Stimulated activated CD4-positive, alpha-beta T cell treated with anti-CD3 and anti-CD28 coated beads, Interleukin-4, amount 100 ng/mL, for 48 hours (primary cell): ENCODE measurements at regions not wholly inside any gene's neighbourhood (a gene's known extent, or its start where the extent isn't known, plus 50 kb on each side); places are given as distances from the start of the nearest gene placed in this dataset.
"Not testable (repeated sequence)": the region's sequence is repeated elsewhere in the genome, so short reads cannot be mapped to it uniquely, and the experiment has no call there.

Experiments used
- DNase-seq, 2 donors: peaks; one replicate each; pipeline ENCODE4 v3.0.0-alpha.2; 2020; ENCODE audit warnings: low read depth in 2 of 2

- no peak for DNase-seq
These were observed 249.2 kb downstream of the FRK start for GRCh38 chr6:115811541-115811940.

- no peak for DNase-seq
These were observed 262.5 kb downstream of the FRK start for GRCh38 chr6:115798229-115798628.

- no peak for DNase-seq
These were observed 263.9 kb downstream of the FRK start for GRCh38 chr6:115796829-115797228.

DNA sequence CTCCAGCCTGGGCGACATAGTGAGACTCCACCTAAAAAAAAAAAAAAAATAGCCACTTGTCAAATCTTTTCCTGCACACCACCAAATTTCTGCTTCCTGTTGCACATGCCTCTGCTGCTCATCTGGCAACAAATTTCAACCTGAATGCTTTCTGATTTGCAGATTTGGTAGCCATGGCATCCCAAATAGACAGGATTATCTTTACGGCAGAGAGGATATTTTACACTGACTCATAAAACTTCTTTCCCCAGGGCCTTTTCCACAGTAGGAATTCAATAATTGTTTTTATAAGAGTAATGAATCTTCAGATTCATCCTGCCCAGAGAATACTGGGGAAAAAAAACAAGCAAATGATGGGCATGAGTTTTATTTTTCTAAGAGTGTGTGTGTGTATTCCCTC is 264.6 kb downstream of the FRK start:
- DNase-seq, result no peak

GRCh38 chr6:115783402-115784061 is 277.2 kb downstream of the FRK start:
- no peak for DNase-seq

- no peak for DNase-seq
These were observed 278.1 kb downstream of the FRK start for GRCh38 chr6:115782612-115783011.

DNA sequence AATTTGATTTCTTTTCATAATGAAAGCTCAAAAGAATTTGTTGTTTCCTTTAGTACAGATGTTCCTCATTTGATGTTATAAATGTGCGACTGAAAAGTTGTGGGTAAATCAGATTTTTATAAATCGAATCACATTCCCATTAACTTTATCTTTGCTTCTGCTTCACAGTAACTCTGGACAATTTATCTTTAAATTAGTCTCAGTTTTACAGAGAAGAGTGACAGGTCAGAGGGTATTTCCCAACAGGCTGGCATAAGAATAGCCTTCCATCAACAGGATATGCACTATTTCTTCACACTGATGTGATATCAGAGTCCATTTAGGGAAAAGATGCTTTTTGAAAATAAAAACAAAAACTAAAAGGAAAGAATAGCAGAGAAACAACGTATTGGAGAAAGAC is 286.9 kb downstream of the FRK start:
- DNase-seq, result no peak

DNA sequence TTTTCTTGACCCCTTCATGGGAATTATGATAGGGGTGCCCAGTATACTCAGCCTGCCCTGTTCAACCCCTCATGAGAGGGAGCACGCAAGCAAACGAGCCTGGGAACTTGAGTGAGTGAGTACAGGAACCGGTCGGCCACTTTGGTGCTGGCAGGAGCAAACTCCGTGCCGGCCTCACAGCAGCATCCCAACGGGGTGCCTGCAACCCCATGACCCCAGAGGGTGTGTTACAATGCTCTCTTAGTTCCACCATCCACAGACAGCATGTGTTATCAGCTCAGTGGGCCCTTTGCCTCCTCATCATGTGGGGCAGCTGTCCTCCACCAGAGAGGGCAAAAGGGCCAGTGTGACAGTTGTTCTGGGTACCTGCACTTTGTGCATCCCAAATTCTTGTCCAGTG is 289.8 kb downstream of the FRK start:
- no peak for DNase-seq

DNA sequence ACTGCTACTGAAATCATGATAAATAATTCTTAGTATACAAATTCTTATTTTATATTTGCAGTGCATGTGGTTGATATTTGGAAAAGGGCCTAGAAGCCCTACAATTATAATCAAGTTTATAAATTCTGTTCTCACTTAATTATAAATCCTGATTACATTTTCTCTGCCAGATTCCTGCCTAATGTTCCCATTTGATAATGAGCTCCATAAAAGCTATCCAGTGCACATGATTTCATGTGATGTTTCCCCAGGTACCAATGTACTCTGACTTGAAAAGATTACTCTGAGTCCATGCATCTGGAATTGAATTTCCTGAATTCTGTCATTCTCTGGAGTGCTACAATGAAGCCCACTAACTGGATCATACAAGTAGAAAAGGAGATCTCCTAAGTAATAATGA is 292.2 kb downstream of the FRK start:
- DNase-seq, result no peak

GRCh38 chr6:115767931-115768330 is 292.8 kb downstream of the FRK start:
- DNase-seq, result no peak

GRCh38 chr6:115766745-115767462 is 293.8 kb downstream of the FRK start:
- no peak for DNase-seq

GRCh38 chr6:115765966-115766365 is 294.7 kb downstream of the FRK start:
- DNase-seq, result no peak

GRCh38 chr6:115759051-115759450 is 301.6 kb downstream of the FRK start:
- DNase-seq, result no peak

DNA sequence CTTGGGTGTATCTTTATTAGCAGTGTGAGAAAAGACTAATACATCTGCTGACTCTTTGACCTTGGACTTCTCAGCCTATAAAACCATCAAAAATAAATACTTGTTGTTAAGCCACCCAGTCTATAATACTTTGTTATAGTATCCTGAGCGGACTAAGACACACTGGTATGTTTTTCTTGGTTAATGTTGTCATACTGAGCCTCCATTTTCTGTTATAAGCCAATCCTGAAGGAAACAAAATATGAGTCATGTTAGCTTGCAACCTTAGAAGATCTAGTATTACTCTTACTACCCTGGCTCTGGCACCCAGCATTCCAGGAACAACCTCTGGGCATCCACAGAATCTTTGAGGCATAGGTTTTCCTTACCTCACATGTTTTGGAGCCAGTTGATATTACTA is 307.2 kb downstream of the FRK start:
- DNase-seq, result no peak

DNA sequence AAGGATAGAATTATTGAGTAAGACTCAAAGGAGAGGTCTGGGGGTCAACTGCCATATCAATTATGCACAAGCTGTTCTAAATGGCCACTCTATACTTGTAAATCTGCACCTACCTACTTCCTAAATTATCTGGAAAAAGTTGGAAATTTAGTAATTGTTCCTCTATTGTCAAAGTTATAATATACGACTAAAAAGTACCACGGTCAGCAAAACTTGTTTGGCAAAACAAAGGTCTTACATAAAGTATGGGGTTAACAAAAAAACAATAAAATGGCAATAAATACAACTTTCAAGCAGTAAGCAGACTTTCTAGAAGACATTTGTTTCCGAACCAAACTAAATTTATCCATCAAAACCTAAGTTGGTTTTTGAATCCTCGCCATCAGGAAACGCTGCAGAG is 309.7 kb downstream of the FRK start:
- DNase-seq, result no peak

- no peak for DNase-seq
These were observed 310.4 kb downstream of the FRK start for GRCh38 chr6:115750292-115750691.

- no peak for DNase-seq
These were observed 313.0 kb downstream of the FRK start for GRCh38 chr6:115747719-115748118.

- DNase-seq, result not testable (repeated sequence)
These were observed 314.1 kb downstream of the FRK start for GRCh38 chr6:115746583-115746982.

- no peak for DNase-seq
These were observed 319.8 kb downstream of the FRK start for GRCh38 chr6:115740907-115741306.

- DNase-seq, result no peak
These were observed 325.1 kb downstream of the FRK start for GRCh38 chr6:115735610-115736009.

DNA sequence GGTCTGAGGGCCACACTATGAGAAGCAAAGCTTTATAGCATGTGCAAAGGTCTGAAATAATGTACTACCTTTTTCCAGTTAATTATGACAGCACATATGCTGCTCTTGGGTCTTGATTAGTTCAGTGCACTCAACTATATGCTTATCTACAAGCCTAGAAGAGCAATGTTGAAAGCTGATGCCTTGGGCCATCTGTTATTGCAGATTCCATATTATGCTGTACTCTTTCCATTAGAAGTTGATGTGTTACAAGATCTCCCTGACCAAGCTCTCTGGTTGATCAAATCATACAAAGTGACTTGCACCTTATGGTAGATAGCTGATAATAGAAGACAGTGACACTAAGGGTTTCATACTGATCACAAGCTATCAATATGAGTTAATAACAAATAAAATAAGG is 327.3 kb downstream of the FRK start:
- no peak for DNase-seq

GRCh38 chr6:115729036-115729435 is 331.7 kb downstream of the FRK start:
- DNase-seq, result no peak

GRCh38 chr6:115728171-115728570 is 332.5 kb downstream of the FRK start:
- no peak for DNase-seq

DNA sequence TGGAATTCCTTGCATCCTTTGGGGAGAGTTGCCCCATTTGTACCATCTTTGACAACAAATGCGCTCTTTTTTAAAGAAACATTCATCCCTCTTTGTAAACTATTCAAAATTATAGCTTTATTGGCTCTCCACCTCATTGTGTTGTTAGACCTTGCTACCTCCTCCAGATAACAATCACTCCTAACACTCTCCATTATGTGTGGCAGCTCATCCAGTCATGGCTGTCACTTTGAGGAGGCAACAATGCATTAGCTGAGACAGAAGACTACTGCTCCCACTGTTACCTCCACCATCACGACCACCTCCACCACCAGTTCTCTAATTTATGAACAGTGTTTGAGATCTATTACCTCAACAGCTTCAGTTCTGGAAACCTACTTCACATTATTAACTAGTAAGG is 339.1 kb downstream of the FRK start:
- DNase-seq, result no peak
